Lung (tissue), 11 donors: ENCODE measurements at regions not wholly inside any gene's neighbourhood (a gene's known extent, or its start where the extent isn't known, plus 50 kb on each side); places are given as distances from the start of the nearest gene placed in this dataset.

Source experiments
- ATAC-seq: fragments of 200-7000 bp; cut with Tn5 transposase; one replicate; pipeline ENCODE4 v1.9.1; 2020; ENCODE audit warnings: moderate number of reproducible peaks; ENCODE audit not compliant: insufficient read depth, low FRiP score
- DNase-seq, 3 donors: peaks; one replicate each; pipeline ENCODE4 v3.0.0-alpha.2; 2013 to 2017
- H3K27ac ChIP-seq, 2 donors: one replicate each; pipeline ENCODE4 v1.5.1; 2013; ENCODE audit warnings: mild to moderate bottlenecking in 2 of 2, moderate library complexity in 2 of 2, control low read depth in 1 of 2, inconsistent platforms in 1 of 2, low read depth in 1 of 2, low read length in 1 of 2
- H3K27me3 ChIP-seq, 3 donors: one replicate each; pipeline ENCODE4 v1.5.1; 2013; ENCODE audit warnings: low read length in 2 of 3; ENCODE audit not compliant: control insufficient read depth in 3 of 3, insufficient read depth in 3 of 3
- H3K36me3 ChIP-seq, 4 donors: one replicate each; pipeline ENCODE4 v1.5.1; 2013; ENCODE audit warnings: low read length in 4 of 4, mild to moderate bottlenecking in 1 of 4, moderate library complexity in 1 of 4; ENCODE audit not compliant: control insufficient read depth in 4 of 4, insufficient read depth in 4 of 4
- H3K4me1 ChIP-seq, 5 donors: one replicate each; pipeline ENCODE4 v1.5.1; 2013; ENCODE audit warnings: low read length in 5 of 5, mild to moderate bottlenecking in 2 of 5, moderate library complexity in 1 of 5; ENCODE audit not compliant: control insufficient read depth in 5 of 5, insufficient read depth in 5 of 5
- H3K4me3 ChIP-seq: one replicate; pipeline ENCODE4 v1.5.1; 2013; ENCODE audit warnings: mild to moderate bottlenecking, control low read depth, moderate library complexity
- H3K9ac ChIP-seq, 2 donors: one replicate each; pipeline ENCODE4 v1.5.1; 2013; ENCODE audit warnings: low read length in 2 of 2, control low read depth in 1 of 2; ENCODE audit not compliant: insufficient read depth in 1 of 2
- H3K9me3 ChIP-seq, 4 donors: one replicate each; pipeline ENCODE4 v1.5.1; 2013; ENCODE audit warnings: low read length in 3 of 4, mild to moderate bottlenecking in 1 of 4, moderate library complexity in 1 of 4; ENCODE audit not compliant: control insufficient read depth in 4 of 4, insufficient read depth in 3 of 4
- WGBS, 2 donors: extraction: QIAGEN DNeasy Blood & Tissue Kit; methylation state at CpG; one replicate each; pipeline ENCODE4 v1.1.7; 2013; 5-methylcytosine and 5-hydroxymethylcytosine counted together
- TF ChIP-seq, protein P1 (sequence below): IDR thresholded peaks from 2 replicates; pipeline ENCODE4 v1.5.1; 2012; ENCODE audit warnings: mild to moderate bottlenecking; ENCODE audit errors: control extremely low read depth, extremely low read depth
- donor health status: control.
- donor health status: control.
- donor health status: Bipolar disorder and iron deficiency.
- donor health status: healthy.
- donor health status: DM: yes; HTN: yes; CAD: no.

DNA sequence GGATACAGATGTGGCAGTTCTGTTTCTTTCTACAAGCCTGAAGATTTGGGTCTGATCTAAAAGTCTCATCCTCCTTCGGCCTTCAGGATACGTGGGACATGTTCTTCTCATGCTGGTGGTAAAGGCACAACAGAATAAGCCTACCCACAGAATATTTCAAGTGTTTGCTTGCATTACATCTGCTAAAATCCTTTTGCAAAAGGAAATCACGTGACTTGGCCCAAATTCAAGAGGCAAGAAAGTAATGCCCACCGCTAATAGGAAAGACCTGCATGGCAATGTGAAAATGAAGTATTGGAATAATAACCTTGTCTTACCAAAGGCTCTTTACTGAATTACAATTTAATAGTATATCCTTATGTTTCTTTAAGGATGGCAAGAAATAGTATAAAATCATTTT, 439.9 kb upstream of the TGFBR2 start:
- Histone ChIP-seq H3K36me3 (no peaks in the 10 kb centered on the region), H3K4me1 (peaks cover 0 to 2% (median 0%) of the 10 kb centered on the region in 5 donors), H3K4me3 (no peak overlapping the region), H3K9ac (no peak overlapping the region), H3K27ac (no peak overlapping the region), H3K27me3 (no peaks in the 10 kb centered on the region), H3K9me3 (peaks cover 0 to 2% (median 0%) of the 10 kb centered on the region in 4 donors)
- DNase-seq (no peak), ATAC-seq (no peak)
- 92 to 93% methylated on average over 4 of the region's 4 CpGs for WGBS, 2 donors
- TF ChIP-seq, protein P1, sequence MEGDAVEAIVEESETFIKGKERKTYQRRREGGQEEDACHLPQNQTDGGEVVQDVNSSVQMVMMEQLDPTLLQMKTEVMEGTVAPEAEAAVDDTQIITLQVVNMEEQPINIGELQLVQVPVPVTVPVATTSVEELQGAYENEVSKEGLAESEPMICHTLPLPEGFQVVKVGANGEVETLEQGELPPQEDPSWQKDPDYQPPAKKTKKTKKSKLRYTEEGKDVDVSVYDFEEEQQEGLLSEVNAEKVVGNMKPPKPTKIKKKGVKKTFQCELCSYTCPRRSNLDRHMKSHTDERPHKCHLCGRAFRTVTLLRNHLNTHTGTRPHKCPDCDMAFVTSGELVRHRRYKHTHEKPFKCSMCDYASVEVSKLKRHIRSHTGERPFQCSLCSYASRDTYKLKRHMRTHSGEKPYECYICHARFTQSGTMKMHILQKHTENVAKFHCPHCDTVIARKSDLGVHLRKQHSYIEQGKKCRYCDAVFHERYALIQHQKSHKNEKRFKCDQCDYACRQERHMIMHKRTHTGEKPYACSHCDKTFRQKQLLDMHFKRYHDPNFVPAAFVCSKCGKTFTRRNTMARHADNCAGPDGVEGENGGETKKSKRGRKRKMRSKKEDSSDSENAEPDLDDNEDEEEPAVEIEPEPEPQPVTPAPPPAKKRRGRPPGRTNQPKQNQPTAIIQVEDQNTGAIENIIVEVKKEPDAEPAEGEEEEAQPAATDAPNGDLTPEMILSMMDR, result no peak

GRCh38 chr3:30167541-30168011, 438.8 kb upstream of the TGFBR2 start:
- 67 to 70% methylated on average over 3 of the region's 3 CpGs for WGBS, 2 donors
- peaks cover 0 to 2% (median 0%) of the 10 kb centered on the region in 4 donors for H3K9me3 ChIP-seq
- H3K4me3 ChIP-seq, result no peak overlapping the region
- H3K36me3 ChIP-seq, result no peaks in the 10 kb centered on the region
- H3K27me3 ChIP-seq, result no peaks in the 10 kb centered on the region
- H3K9ac ChIP-seq, result no peak overlapping the region
- ATAC-seq (no peak), DNase-seq (no peak)
- peaks cover 0 to 2% (median 0%) of the 10 kb centered on the region in 5 donors for H3K4me1 ChIP-seq
- H3K27ac ChIP-seq, result no peak overlapping the region
- TF ChIP-seq, protein P1, result no peak

- Histone ChIP-seq H3K27ac (no peak overlapping the region), H3K36me3 (no peaks in the 10 kb centered on the region), H3K9me3 (peaks cover 0 to 2% (median 0%) of the 10 kb centered on the region in 4 donors), H3K4me3 (no peak overlapping the region), H3K27me3 (peaks cover 0 to 3% (median 0%) of the 10 kb centered on the region in 3 donors), H3K4me1 (no peaks in the 10 kb centered on the region), H3K9ac (no peak overlapping the region)
- DNase-seq (no peak), ATAC-seq (no peak)
- TF ChIP-seq, protein P1, result no peak
These were observed 436.9 kb upstream of the TGFBR2 start for GRCh38 chr3:30169487-30169886.

DNA sequence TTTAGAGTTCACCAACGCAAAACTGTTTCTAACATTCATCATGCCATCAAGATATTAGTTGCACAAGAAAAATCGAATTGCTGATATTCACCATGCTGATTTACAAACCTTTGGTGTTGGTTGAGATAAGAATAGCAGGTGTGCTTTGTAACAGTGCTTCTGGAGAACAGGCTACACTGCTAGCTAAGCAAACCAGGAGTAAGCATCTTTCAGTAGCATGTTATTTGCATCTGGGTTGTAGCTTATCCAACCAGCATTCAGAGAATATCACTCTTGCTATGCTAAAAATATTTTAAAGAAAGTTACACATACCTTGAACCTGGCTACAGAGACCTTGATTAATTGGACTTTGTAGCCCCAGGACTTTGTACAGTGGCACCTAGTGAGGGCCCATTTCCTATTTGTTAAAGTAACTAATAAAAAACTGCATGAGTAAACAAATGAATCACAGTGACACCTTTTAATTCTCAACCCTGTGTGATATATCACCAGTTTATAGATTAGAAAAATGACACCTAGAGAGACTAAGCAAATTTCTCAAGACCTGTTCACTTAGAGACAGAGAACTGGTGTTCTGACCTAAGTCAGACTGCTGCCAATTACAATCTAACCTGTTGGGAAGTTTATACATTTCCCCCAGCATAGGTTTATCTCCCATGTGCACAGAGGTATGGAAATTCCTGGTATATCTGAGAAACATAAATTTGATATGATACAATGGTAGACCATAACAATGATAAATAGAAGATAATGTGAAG, 435.5 kb upstream of the TGFBR2 start:
- Histone ChIP-seq H3K4me3 (no peak overlapping the region), H3K36me3 (no peaks in the 10 kb centered on the region), H3K9me3 (no peaks in the 10 kb centered on the region), H3K4me1 (no peaks in the 10 kb centered on the region), H3K27ac (no peak overlapping the region), H3K27me3 (peaks cover 0 to 3% (median 0%) of the 10 kb centered on the region in 3 donors), H3K9ac (no peak overlapping the region)
- TF ChIP-seq, protein P1, result no peak
- DNase-seq, result no peak
- WGBS, 2 donors, result 81 to 87% methylated on average over 2 of the region's 2 CpGs
- ATAC-seq, result no peak
